SU-DHL-6 (cell line): ENCODE measurements at regions not wholly inside any gene's neighbourhood (a gene's known extent, or its start where the extent isn't known, plus 50 kb on each side); places are given as distances from the start of the nearest gene placed in this dataset.

Experiments
- CTCF ChIP-seq: fragments of 200-600 bp; sonication (generic); IDR thresholded peaks from one replicate; pipeline ENCODE4 v1.5.1; 2017; ENCODE audit warnings: antibody characterized with exemption, mild to moderate bottlenecking, low read length, moderate library complexity; ENCODE audit not compliant: insufficient read depth, poor library complexity, severe bottlenecking
- EZH2phosphoT487 ChIP-seq: fragments of 200-600 bp; sonication (generic), shearing (Covaris generic); conservative IDR thresholded peaks from 2 replicates; pipeline ENCODE4 v1.6.1; 2018; ENCODE audit warnings: mild to moderate bottlenecking, antibody characterized with exemption, low read length, moderate library complexity, mixed read lengths

DNA sequence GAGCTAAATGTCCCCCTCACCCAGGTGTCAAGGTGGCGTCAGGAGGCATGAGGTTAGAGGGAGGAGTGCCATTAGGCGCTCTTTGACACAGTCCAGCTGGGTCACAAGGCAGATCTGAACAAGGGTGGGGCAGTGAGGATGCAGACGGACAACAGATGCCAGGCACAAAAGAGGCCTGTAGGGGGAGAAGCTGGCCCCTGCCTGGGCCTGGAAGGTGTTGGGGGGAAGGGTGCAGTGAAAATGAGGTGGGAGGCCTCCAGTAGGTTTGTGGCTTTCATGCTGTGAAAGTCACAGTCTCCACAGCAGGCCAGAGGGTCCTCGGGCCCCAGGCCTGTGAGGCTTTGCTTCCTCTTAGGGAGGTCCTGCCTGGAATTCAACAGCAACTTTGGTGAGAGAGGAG, 85.0 kb upstream of the PLET1 start:
- TF ChIP-seq CTCF (no peak), EZH2phosphoT487 (no peak)
